H1 (cell line): ENCODE measurements at regions not wholly inside any gene's neighbourhood (a gene's known extent, or its start where the extent isn't known, plus 50 kb on each side); places are given as distances from the start of the nearest gene placed in this dataset.

Experiments used
- KDM4A ChIP-seq: IDR thresholded peaks from one replicate; pipeline ENCODE4 v1.7.1; 2012; ENCODE audit warnings: low read depth, mild to moderate bottlenecking, moderate library complexity, low read length, inconsistent platforms; ENCODE audit not compliant: severe bottlenecking

DNA sequence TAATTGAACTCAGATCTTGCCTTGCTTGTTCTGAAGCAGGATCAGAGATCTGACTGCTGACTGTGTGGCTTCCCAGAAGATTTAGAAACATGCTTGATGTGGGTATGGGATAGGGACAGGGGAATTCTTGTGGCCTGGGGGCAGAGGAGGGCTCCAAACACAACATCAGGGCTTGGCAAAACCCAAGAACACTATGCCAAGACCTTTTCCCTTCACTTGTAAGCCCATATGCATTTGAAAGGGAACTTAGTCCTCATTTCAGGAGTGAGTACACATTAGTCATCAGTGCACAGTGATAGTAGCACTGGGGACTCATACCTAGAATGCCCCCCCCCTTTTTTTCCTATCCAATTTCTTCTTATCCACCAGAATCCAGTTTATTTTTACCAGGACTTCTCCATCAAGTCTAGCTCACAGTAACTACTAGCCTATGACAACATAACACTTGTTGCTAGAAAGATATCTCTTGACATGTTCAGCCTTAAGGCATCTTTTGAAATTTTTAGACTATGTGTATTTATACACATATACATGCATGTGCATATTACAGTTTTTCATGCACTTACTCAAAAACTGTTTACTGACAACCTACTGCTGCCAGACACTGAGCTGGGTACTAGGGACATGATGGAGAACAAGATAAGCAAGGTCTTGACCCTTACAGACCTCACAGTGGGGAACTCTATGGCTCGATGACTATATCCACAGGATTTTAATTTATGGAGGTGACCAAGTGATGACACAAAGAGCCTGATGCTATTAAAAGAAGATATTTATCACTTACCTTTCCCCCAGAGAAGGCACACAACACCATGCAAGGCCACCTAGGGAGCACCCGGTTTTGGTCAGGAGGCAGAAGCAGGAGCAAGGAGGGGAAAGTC lies 158.3 kb upstream of the MAP3K1 start (continued):
- TF ChIP-seq KDM4A: no peak
- TF ChIP-seq, all 59 proteins: peak for 0
